ENCODE measurements at regions not wholly inside any gene's neighbourhood (a gene's known extent, or its start where the extent isn't known, plus 50 kb on each side); places are given as distances from the start of the nearest gene placed in this dataset.

- TF ChIP-seq, protein P1, sequence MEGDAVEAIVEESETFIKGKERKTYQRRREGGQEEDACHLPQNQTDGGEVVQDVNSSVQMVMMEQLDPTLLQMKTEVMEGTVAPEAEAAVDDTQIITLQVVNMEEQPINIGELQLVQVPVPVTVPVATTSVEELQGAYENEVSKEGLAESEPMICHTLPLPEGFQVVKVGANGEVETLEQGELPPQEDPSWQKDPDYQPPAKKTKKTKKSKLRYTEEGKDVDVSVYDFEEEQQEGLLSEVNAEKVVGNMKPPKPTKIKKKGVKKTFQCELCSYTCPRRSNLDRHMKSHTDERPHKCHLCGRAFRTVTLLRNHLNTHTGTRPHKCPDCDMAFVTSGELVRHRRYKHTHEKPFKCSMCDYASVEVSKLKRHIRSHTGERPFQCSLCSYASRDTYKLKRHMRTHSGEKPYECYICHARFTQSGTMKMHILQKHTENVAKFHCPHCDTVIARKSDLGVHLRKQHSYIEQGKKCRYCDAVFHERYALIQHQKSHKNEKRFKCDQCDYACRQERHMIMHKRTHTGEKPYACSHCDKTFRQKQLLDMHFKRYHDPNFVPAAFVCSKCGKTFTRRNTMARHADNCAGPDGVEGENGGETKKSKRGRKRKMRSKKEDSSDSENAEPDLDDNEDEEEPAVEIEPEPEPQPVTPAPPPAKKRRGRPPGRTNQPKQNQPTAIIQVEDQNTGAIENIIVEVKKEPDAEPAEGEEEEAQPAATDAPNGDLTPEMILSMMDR (IDR thresholded peaks at IDR 0.05): no peak
- TF ChIP-seq SMC3 (IDR thresholded peaks at IDR 0.05) (no peak), POLR2A (IDR thresholded peaks at IDR 0.05; ENCODE audit: low read length) (no peak), CEBPB (IDR thresholded peaks at IDR 0.05) (no peak)
Observed at GRCh38 chr3:22439626-22440025, 688.6 kb upstream of the ZNF385D start.
